Endothelial cell of hepatic sinusoid (primary cell): ENCODE measurements at regions not wholly inside any gene's neighbourhood (a gene's known extent, or its start where the extent isn't known, plus 50 kb on each side); places are given as distances from the start of the nearest gene placed in this dataset.

ENCODE experiments used
- in situ Hi-C: cut with HindIII; loops from 2 replicates; pipeline ENCODE4 v1.10.0; 2017; ENCODE audit warnings: low sequenced_read_pairs

DNA sequence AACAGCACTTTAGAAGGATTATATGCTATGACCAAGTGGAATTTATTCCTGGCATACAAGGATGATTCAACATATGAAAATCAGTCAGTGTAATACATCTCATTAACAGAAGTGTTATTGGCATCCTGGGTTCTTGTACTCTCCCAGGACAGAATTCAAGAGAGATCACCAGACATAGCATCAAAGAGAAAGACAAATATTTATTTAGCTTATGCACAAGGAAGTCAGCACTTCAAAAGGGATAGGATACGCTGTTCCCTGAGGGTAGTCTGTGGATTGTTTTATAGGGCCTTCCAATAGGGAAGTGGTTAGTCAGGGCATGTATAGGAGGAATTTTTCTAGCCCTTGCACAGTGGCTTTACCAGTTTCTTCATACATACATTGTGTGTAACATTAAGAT lies 1238.0 kb downstream of the PCDH17 start:
- in situ Hi-C loops, result no loop called here

DNA sequence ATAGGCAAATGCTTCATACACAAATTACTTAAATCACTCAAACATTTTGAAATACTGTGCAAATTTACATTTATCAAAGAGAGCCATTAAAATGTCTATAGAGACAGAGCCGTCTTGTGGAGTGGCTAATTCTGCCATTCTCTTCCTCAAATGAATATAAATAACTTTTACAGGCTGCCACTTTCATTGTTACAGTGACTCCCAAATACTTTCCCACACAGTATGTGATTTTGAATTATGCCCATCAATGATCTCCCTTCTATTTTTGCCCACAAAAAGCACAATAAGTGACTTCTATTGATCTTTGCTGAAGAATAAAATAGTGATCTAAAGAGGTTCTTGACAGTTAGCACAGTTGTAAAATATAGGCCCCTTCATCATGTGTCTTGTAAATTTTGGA lies 1244.9 kb downstream of the PCDH17 start:
- in situ Hi-C loops, result no loop called here

DNA sequence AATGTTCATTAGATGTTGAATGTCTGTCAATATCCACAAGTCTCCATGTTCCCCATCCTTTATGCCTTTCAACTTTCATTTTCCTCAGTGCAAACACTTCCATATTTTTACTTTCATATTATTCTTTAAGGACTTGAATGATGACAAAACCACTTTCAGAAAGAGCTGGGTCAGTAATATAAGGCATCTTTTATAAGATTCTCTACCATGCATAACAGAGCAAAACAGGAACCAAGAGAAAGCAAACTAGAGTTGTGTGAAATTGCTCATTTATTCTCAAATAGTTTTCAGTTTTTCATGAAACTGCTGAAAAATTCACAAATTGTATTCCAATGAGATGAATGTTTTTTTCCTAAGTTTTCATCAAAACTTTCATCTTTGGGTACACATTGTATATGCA lies 1247.6 kb downstream of the PCDH17 start:
- in situ Hi-C loops, result no loop called here

DNA sequence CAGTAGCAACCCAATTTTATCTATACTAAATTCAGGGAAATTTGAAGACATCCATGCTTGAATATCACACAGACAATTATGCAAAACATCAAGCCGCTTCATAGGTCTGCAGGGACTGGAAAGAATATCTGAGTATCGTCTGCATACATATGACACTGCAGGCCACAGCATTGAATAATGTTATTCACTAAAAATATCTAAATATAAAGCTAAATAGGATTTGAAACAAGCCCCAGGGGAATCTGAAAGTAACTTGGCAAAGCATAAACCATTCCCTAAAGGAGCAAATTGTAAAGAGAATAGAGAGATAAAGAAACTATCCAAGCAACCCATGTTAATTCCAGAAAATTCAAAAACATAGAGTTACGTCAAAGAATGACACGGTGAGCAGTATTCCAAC lies 1251.0 kb downstream of the PCDH17 start:
- in situ Hi-C loops, result no loop called here

DNA sequence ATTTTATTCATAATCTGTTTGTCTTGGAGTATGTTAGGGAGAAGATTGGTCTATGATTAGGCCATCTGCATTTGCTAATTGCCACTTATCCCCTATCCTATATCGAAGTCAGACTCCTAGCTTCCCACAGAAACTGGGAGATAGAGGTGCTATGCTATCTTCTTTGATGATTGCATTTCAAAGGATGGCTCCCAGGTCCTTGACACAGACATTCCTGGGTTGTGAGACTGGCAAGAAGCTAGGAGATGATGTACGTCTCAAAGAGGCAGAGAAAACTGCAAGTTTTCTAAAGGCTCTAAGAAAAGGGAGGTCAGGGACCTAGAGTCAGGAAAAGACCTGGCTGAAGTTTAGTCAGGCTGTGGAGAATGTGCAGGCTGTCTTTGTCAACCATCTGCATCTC lies 1251.9 kb downstream of the PCDH17 start:
- in situ Hi-C loops, result no loop called here

DNA sequence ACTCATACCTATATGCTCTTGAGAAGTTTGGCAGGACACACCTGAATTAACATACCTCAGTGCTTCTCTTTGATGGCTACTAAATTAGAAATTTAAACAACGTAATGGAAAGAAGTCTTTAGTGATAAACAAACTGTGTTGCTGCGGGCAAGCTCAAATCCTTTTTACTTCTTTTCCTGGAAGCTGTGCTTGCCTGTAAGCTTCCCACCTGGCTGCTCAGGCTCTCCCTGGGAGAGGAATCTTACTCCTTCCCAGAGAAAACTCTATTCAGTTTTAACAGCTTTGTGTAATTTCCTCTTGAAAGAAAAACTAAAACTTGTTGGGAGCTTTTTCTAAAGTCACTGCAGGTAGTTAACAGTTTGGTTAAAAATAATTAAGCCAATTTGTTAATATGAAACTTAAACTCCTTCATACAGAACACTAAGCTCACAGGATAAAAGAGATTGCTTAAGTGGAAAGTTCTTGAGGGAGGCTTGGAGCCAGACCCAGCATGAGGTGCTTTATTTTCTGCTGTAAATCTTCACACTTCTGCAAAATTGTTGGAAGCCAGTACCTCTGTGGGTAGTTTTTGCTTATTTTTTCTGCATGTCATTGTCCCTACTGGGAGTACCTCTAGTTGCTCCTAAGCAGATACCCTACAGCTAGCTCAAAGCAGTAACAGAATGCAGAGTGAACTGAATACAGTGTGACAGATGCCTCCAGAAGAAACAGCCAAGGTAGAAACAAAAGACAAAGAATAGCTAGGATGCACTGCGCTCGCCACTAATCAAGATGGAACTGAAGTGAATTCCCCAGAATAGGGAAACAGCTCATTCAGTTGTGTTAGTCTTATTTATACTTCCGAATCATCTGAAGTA lies 1253.0 kb downstream of the PCDH17 start:
- in situ Hi-C loops, result no loop called here

DNA sequence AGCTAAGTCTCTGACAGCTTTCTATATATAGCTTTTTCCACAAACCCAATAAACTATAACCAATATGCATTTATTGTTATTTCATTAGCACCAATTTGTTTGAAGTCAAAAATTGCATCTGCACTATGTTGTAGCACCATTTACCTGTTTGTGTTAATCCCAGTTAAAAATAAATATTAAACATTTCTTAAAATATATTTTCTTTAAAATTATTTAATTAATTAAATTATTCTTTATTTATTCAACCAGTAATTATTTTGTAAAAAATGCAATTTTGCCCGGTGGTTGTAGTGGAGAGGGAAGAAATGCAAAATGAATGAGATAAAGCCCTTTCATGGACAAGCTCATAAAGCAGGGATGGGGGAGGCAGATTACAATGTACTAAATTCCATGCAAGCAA lies 1257.9 kb downstream of the PCDH17 start:
- in situ Hi-C loops, result no loop called here

DNA sequence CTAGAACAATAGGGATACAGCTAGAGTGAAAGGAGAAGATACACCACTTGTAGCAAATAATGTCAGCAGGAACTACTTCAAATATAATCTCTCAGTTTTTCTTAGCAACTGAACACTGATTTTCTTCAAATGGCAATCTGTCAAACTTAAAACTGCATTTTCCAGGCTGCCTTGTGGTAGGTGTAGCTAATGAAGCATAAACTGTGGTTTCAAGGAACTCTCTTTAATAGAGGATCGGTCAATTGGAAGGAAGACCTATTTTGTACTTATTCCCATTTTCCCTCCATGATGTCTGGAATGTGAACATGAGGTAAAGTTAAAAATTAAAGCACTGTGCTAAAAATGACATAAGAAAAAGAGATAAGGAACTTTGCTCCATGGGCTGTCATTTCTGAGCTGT lies 1261.9 kb downstream of the PCDH17 start:
- in situ Hi-C loops, result no loop called here

DNA sequence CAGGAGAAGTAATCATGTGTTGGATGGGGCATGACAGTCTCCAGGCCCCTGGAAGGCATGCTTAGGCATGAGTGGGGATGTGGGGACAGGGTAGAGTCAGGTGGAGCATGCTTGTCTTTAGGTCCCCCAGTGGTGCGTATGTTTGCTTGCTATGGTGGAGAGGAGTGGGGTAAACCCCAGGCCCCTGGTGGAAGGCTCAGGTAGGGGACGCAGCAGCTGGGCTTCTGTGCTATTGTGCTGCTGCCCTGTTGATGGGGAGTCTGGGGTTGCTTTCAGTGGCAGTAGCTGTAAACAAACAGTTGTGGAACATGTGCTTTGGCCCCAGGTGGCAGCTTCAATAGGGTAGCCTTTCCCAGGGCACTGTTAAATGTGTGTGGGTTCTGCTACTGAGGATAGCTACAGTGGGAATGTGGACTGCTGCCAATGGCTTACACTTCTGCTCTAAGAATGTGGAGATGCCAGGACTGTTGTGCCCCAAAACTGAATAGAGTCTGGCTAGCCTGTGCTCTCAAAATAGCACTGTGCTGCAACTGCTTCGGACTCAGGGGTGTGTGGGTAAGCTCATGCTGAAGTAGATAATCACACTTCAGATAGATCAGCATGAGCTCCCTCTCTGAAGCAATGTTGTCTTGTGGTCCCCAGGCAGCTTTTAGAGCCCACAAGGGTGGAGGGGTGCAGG lies 1257.3 kb downstream of the DIAPH3 start:
- in situ Hi-C loops, result no loop called here

DNA sequence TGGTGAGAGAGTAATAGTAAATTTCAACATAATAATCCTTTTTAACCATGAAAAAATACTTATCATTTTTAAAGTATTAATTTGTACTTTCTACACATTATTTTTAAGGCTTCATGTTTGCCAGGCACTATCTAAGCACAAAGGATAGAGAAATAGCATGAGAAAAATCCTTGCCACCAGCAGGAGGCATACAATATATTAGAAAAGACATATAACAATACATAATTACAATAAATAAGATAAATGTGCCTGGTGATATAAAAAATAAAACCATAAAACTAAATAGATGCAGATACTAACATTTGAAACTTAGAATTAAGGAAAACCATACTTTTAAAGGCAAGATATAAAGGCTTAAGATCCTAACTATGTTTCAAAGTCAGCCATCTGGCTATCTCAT lies 1256.4 kb downstream of the DIAPH3 start:
- in situ Hi-C loops, result no loop called here

DNA sequence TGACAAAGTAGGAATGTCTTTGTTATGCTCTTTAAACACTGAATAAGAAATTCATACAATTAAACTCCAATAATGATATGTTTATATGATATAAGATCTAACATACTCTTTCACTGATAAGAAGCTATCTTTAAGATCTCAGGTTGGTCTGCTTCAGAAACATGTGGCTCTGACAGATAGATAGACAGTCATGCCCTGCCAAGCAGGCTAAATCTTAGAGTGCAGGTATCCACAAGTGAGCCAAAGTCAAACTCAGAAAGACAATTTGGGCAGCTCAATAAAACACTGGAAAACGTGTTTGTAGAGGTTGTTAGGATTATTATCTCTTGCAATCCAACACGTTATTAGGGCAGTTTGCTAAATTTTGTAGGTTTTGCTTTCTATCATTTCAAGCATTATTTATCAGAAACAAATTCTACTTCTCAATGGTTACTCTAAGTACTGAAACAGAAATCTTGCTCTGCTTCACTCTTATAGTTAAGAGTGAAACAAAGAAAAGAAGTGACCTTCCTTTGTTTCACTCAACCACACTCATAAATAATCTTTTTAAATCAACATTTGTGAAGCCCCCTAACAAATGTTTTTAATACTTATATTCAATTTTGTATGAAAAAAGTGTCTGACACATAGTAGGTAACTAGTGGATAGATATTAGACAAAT lies 1255.6 kb downstream of the DIAPH3 start:
- in situ Hi-C loops, result no loop called here

DNA sequence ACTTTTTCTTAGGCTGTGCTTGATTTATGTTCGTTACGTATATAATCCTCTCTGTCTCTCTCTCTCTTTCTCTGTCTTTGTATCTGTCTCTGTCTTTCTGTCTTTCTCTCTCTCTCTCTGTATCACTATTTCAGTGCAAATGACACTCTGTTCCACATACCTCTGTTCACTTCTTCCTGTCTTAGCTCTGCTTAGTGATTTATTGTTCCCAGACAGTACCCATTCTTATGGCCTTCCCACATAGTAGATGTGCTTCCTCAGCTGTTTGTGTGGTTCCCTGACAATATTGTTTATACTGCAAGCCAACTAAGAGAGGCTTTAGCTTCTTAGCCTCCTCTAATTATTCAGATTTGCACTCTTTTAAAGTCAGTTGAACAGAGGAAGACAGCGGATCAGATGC lies 1244.2 kb downstream of the DIAPH3 start:
- in situ Hi-C loops, result no loop called here

DNA sequence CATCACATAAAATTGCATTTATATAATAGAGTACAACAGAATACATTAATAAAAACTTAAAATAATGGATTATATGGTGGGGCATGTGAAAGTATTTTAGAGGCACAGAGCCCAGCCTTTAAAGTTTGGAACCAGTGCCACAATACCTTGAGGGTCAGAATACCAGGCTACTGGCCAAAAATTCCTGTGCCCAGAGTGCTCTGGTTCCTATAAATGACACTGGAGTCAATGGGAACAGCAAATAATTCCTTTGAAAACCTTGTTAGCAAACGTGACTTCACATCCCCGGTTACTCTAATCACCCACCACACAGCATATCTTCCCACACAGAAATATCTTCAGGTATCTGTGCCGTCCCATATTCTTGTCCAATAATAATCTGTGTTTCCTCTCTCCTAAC lies 1242.6 kb downstream of the DIAPH3 start:
- in situ Hi-C loops, result no loop called here

DNA sequence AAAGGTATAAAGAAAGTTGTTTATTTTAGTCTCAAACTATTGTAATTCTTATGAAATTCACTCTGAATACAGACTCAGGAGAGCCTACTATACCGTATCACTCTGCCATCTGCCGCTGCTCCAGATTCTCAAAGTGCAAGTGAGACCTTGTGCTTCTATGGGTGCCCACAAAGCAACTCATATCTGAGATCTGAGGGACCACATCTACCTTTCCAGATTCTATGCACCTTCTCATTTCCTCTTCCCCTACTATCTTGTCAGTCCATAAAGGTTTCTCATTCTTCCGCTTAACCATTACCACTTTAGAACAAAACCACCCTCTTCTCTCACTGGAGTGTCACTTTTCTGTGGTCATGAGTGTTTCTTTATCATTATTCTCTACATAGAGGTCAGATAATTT lies 1236.9 kb downstream of the DIAPH3 start:
- in situ Hi-C loops, result no loop called here

DNA sequence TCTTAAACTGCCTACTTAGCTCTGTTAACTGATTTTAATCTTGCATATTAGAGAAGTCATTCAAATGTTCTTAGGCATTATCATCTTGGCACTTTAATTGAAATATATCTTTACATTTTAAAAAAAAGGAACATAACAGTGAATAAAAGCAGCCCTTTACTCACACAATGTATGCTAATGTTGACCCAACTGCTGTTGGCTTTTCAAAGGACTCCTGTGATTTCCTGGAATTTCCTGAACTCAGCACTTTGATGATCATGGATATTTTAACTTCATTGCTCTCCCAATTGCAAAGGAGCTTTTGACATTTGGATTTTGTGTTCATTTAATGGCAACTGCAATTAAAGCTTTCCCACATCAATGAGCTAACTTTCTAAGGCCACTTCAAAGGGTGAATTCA lies 1230.3 kb downstream of the DIAPH3 start:
- in situ Hi-C loops, result no loop called here

DNA sequence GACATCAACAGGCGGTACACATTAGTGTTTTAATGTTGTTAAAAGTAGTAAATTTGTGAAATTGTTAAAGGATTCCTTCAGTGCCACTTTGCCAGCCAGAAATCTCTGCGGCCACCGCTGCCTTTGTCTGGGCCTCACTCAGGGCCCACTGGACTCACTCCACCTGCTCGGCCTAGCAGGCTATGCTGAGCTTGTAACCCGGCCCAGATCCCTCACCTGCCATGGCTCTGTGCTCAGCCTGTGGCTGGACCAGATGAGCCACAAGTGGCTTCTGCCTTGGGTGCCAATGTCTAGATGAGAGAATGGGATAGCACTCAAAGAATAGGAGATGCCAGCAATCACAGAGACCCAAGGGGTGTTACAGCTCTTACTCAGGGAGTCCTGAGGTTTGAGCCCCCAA lies 1228.0 kb downstream of the DIAPH3 start:
- in situ Hi-C loops, result no loop called here

DNA sequence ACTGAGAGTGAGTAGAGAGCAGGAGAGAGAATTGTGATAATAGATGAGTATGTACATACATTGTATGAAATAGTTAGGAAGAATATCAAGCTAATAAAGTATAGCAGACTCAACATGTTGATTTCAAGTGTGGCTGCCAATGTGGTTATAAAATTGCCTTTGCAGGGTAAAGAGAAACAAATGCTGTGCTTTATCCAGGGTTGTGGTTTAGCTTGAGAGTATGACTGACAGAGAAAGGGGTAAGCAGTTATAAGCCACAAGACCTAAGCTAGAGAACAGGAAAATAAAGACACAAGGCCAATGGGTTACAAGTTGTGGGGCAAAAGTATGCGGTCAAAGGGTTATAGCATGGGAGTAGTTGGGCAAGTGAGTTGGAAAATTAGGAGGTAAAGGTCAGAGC lies 1217.5 kb downstream of the DIAPH3 start:
- in situ Hi-C loops, result no loop called here

DNA sequence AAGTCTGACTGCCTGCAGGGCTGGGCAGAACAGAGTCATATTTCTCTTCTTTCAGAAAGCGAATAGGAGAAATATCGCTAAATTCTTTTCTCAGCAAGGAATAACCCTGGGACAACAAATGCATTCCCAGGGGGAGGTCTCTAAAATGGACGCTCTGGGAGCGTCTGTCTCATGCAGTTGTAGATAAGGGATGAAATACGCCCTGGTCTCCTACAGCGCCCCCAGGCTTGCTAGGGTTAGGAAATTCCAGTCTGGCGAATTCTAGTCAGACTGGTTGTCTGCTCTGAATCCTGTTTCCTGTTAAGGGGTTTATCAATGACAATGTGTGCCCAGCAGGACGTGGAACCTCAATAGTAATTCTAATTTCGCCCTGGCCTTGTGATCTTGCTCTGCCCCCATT lies 1214.1 kb downstream of the DIAPH3 start:
- in situ Hi-C loops, result loop anchor here (25.0 kb wide), 1 partner anchor 1312 kb away; the partner anchor contains the start of gene PCDH17

DNA sequence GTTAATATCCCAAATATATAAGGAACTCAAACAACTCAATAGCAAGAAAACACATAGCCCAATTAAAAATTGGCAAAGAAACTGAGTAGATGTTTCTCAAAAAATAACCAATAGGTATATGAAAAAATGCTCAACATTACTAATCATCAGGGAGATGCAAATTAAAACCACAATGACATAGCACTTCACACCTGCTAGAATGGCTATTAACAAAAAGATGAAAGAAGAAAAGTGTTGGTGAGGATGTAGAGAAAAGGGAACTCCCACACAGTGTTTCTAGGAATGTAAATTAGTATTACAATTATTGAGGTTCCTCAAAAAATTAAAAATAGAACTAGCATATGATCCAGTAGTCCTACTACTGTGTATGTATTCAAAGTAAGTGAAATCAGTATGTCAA lies 1212.8 kb downstream of the DIAPH3 start:
- in situ Hi-C loops, result loop anchor here (25.0 kb wide), 1 partner anchor 1314 kb away; the partner anchor contains the start of gene PCDH17

DNA sequence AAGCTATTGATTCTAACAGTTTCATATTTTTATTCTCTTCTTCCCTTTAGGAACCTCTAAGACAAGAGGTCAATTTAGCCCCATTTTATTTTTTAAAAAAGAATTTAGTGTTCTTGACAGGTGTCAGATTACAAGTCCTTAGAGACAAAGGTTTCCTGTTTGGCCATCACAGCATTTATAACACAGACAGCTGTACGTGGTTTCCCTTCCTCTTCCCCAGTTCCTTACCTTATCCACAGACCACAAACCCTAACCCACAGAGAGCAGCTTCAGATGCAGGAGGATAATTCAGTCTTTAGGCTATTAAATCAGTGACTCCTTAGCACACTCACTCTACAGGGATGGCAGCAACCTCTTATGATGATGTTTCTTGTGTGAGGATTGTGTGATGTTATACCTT lies 1210.1 kb downstream of the DIAPH3 start:
- in situ Hi-C loops, result loop anchor here (25.0 kb wide), 1 partner anchor 1316 kb away; the partner anchor contains the start of gene PCDH17

DNA sequence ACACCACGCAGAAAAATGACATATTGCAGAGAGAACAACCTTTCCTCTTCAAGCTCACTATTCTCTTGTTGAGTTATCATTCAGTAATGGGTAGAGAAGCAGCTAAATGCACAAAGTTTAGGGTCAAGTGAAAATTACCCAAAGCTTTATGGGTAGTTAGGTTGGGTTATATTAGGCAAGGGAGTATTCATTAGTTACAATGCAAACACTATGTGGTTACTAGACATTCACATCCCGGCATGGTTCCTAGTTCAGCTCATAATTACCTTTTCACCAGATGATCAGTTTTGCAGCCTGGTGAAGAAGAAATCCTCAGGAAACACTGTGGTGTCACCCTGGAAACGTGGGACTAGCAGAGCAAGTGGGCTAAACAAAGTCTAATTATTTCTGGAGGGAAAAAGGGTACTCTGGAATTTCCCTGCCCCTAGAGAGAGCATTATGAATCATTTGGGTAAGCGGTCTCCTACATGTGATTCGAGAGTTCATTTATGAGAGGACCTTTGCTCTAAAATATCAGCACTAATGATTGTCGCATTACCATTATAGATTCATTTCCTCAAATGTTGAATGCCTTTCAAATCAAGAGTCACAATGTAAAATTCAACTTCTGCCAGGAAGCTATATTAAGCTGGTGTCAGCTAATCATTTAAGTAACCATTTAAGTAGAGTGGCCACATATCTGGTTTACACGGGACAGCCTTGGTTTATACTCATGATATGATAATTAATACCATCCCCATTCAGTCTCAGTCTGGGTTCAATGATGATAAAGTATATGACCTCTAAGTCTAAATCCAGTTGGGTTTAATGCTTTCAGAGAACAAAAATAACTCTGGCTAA lies 1208.0 kb downstream of the DIAPH3 start:
- in situ Hi-C loops, result loop anchor here (25.0 kb wide), 1 partner anchor 1318 kb away; the partner anchor contains the start of gene PCDH17
